Pons (tissue), 1 donor: ENCODE measurements at regions not wholly inside any gene's neighbourhood (a gene's known extent, or its start where the extent isn't known, plus 50 kb on each side); places are given as distances from the start of the nearest gene placed in this dataset.
A peak's percentile ranks its signal among the peaks of the same experiment; 100 is the strongest.
"Not testable (repeated sequence)": the region's sequence is repeated elsewhere in the genome, so short reads cannot be mapped to it uniquely, and the experiment has no call there.

ENCODE experiments used
- DNase-seq: peaks from one replicate; pipeline ENCODE4 v3.0.0-alpha.2; 2016; ENCODE audit warnings: low spot score

DNA sequence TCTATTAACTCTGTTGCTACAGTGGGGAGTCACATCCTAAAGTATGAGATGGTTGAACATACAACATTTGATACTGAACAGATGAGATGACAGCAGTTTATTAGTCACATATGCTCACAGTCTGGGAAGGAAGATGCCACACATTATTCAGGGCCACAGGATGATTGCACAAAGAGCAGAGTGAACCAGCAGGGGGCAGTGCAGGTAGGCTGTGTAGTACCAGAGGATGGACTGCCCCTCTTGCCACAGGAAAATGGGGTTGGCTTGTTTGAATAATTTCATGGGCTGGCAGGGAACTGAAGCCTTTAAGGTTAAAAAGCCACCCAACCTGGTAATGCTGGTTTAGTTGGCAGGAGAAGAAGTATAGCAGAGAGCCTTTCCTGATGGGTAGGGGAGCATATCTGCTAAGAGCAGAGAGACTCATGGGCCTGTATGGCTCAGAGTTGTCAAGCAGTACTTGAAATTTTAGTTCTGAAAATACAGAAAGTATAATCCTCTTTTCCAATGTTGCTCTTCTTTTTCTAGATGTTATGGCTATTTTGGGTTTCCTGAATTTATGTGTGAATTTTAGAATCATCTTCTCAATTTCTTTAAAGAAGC, 180.4 kb upstream of the B3GAT1 start:
- DNase-seq = no peak

DNA sequence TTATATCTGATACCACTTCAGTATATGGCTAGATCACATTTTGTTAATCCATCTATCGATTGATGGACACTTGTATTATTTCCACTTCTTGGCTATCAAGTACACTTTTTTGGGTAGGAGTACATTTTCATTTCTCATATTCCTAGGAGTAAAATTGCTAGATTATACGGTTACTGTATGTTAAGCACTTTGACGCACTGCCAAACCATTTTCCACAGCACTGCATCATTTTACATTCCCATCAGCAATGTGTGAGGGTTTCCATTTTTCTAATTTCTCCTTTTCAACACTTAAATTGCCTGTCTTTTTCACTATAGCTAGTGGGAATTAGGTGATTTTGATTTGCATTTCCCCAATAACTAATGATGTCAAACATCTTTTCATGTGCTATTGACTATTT, 179.3 kb upstream of the B3GAT1 start:
- no peak for DNase-seq

DNA sequence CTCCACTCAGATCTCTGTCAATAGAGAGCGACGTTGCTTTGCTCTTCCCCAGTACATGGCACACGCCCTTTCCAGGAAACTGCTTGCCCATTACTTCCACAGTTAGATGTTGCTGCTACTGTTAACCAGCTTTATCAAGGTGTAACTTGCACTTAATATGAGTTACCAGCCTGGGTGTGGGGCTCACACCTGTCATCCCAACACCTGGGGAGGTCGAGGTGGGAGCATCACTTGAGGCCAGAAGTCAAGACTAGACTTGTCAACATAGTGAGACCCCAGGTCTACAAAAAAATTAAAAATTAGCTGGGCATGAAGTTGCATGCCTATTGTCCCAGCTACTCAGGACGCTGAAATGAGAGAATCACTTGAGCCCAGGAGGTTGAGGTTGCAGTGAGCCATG, 177.1 kb upstream of the B3GAT1 start:
- no peak for DNase-seq

DNA sequence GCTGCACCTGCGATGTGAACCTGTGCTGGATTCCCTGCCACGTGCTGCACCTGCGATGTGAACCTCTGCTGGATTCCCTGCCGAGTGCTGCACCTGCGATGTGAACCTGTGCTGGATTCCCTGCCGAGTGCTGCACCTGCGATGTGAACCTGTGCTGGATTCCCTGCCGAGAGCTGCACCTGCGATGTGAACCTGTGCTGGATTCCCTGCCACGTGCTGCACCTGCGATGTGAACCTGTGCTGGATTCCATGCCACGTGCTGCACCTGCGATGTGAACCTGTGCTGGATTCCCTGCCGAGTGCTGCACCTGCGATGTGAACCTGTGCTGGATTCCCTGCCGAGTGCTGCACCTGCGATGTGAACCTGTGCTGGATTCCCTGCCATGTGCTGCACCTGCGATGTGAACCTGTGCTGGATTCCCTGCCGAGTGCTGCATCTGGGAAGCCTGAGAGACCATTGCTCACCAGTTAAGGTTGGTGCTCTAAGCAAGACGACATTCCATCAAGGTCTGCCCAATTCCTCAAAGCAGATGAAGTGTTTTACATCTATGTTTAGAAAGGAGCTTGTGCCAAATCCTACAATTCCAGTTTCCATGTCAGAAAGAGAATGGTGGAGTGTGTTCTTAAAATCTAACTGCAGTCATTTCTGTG, 176.5 kb upstream of the B3GAT1 start:
- DNase-seq = not testable (repeated sequence)

DNA sequence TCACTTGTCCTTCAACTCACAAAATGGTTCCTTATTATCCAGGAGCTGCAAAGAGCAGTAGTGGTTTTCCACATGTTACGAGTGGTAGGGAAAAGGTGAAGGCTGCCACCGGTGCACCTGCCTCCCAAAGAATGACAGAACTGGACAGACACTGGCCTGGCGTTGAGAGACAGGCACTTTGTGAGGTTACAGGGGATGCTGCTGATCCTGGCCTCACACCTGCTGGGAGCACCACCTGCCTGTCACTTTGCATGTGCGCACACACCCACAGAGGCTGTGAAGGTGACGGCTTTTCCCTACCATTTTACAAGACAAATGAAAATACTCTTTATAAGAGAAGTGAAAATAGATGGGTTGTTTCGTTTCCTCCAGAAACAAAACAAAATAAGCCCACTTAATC, 175.3 kb upstream of the B3GAT1 start:
- no peak for DNase-seq

DNA sequence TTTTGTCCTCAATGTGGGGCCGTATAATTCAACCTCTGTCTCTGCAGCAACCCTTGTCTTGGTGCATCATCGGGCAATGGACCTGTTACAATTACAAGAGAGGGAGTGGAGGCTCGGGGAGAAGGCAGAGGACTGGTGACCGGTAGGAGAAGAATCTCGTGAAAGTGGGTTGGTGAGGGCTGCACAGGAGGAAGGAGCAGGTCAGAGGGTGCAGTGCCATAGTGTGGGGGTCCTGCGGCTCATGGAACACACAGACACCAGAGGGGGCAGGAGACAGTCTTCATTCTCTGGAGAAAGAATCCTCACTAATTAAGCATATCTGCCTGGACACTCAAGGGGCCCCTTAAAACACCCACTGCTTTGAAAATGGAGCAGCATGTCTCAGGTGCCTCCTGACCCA, 174.7 kb upstream of the B3GAT1 start:
- no peak for DNase-seq

DNA sequence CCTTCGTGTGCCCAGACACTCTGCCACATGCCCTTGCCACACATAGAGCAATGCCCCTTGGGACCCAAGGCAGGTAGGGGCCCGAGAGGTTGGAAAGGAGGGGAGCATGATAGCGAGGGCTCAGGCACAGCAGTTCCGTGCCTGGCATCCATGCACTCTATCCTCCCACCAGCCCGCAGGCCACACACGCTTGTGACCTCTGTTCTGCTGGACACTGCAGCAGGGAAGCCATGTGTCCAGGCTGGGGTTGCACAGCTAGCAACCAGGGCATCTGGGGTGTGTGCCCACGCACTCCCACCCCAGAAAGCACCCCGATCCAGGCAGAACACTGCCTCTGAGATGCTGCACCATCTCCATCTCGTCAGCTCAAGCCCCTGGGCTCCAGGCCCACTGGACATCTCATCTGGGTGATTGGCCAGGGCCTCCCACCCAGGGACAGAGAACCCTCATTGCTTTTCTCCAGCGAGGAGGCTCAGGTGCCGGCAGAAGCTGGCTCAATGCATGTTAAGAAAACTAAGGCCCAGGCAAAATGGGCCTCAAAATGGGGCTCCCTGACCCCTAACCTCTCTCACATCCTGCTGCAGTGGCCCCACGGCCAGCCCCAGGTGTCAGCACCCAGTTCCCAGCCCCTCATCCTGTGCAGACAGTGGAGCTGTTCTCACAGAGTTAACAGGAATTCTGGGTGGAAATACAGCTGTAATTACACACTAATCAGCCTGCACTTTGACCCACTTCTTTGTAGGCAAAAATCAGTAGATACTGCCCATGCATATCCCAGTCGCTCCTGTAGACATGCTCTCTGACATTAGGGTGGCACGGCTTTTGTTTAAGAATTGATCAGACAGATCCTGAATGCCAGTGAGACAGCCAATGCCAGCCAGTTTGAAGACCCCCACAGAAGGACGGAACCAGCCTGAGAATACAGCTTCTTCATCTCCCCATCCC, 173.9 kb upstream of the B3GAT1 start:
- no peak for DNase-seq

DNA sequence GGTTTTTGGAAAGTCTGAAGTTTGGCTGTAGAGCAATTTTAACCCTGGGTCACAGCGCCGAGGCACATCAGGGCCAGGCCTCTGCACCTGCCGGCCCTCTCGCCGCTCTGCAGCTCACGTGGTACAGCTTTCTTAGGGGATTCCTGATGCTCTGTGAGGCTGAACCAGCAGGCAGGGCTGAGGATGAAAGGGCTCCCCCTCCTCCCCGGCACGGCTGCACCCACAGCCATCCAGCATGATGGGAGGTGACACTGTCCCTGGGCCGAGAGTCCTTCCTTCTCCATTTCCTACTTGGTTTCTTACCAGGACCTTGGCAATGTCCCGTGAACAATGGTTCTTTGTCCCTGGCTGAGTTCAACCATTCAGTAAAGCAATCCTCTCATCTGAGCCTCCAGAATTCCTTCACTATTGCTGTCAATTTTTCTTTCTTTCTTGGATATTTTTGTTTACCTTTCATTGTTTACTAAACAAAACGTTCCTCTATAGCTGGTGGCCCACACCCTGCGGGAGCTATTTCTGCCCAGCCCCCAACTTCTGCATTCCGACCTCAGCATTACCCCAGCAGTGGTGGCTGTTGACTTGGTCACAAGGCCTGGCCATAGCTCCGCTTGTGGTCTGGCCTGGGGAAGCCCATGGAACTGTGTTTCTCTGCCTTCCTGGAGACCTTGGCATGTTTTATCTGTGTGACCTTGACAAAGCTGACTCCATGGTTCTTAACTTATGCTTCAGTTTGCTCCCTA, 172.8 kb upstream of the B3GAT1 start:
- DNase-seq = peak; percentile 68

DNA sequence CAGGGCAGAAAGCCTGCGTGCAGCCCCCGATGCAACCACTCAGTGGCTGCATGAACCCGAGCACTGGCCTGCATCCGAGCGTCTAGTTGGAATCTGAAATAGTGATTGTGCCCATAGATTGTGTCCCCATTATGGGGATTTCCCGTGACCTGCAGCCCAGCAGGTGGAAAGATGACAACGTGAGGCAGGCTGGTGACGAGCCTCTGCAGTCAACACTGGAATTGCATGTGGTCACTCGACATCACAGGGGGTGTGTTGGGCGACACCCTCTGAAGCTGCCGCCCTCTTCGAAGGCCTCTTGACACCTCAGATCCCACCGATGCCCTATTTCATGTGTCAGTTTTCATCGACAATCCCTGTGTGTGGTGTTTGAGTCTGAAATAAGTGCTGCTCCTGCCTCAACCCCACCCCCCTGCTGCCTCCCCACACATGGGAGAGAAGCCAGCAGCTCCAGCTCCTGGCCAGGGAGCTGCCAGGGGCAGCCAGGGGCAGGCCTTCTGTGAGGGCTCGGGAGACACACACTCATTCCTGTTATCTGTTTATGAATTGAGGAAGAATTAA, 172.0 kb upstream of the B3GAT1 start:
- DNase-seq = no peak

DNA sequence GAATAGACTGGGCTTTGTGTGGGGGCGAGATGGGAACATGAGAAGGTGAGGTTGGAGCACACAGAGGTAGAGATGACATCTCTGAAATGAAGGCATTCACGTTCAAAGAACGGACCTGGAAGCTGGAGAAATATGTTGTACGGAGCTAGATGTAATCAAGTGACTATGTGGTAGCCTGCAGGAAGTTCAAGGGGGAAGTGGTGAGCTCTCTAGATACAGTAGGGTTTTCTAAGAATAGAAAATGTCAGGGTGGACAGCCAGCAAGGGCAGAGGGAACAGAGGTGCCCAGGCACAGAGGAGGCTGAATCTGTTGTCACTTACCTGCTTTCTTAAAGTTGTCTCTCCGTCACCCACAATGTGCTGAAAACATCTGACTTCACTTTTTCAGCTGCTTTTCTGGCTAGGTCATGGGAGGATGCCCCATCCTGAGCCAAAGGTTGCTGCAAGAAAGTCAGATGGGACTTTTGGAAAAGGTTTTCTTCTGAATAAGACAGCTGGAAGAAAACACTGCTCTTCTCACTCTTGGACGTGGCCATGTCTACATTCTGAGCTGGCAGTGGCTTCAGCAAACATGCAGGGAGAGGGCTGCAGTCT, 171.5 kb upstream of the B3GAT1 start:
- peak; percentile 68 for DNase-seq

DNA sequence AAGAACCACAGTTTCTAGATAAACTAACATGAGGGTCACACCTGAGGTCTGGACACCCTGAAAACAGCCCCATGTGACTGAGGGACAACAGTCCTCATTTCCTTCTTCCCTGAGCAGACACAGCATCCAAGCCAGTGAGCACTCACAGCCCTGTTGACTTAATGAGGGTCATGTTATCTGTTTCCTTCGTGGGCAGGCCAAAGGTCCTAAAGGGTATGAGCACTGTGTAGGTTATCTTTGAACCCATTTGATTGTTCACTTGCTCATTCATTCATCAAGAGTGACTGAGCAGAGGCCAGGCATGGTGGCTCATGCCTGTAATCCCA, 170.7 kb upstream of the B3GAT1 start:
- no peak for DNase-seq

DNA sequence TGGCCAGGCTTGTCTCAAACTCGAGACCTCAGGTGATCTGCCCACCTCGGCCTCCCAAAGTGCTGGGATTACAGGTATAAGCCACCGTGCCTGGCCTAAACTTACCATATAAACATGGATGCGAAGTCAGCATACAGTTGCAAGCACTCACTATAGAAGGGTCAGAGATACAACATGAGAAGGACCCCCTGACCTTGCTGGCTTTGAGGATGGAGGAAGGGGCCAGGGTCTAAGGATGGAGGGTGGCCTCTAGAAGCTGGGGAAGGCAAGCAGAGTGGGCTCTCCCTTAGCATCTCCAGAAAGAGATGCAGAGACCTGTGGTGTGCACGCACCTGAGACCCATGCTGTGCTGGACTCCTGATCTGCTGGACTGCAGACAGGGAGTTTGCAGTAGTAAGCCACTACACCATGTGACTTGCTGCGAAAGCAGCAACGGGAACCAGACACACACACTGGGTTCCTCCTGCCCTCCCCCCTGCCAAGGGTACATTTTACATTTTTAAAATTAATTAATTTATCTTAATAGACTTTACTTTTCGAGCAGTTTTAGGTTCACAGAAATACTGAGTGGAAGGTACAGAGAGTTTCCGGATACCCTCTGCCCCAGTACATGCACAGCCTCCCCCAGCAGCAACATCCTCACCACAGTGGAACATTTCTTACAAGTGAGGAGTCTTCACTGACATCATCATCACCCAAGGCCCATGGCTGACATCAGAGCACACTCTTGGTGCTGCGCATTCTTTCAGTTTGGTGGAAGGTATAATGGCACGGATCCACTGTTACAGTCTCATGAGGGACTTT, 170.1 kb upstream of the B3GAT1 start:
- peak; percentile 47 for DNase-seq

DNA sequence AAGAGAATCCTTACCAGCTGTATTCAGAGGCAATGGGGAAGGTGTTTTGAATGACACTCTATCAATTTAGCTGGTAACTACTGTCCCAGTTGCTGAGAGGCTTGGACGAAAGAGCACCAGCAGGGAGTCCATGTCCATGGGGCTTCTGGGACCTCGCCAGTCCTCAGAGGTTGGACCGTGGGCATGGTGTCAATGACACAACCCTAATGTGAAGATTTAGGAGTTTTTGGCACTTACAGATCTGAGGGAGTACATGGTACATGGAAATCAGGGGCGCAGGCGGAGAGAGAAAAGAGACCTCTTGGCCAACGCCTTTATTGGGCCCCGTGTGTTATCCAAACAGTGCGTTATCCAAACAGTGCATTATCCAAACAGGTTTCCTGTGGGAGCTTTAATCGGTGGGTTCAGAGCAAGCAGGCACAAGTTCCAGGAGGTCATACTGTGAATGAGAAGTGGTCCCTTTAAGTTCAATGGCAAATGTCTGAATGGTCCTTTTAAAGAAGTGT, 169.1 kb upstream of the B3GAT1 start:
- DNase-seq = no peak

DNA sequence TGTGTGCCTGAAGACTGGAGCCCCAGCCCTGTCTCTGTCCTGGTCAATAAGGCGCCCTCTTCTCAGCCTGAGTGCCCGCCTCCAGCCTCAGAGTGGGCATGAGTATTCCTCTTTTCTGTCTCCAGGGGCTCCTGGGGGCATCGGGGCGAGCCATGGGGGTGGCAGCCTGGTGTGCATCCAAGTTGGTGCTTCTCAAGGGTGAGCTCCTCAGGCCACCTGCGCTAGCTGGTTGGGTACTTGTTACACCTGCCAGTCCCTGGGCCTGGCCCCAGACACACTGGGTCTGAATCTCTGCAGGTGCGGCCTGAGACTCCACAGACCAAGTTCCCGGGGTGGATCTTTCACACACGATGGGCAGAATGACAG, 168.6 kb upstream of the B3GAT1 start:
- DNase-seq = no peak

DNA sequence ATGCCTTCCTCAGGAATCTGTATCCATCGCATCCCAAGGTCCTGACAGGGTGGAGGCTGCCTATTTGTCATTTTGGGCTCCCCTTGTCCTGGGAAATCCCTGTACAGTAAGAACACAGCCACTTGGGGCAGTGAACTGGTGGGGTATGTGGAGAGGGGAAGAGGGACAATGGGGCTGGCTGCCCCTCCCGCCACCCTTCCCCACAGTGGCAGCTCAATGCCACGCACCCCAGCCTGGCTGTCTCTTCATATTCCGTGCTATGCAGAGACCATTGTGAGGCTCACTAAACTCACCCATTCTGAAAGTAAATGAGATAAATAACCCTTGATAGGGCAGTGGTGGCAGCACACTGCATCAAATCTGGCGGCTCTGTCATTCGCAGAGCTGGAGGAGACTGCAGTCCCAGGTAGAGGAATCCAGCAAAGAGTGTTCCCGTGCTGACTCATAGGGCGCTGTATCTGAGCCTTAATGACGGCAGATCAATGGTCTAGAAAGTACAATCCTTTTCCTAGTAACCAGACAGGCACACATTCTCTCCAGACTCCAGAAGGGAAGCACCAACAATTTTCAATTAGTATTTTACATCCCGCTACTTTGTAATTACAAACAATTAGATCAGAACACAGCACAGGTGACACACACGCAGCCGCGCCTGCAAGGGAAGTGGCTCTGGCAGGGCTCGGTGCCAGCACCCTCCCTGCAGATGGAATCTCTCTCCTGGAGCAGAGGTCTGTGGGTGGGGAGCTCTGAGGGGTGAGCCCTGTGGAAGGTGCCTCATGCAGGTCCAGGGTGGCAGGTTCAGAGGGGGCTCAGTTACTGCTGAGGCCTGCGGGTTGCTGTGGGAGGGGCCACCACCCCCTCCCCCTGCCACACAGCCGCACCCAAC, 167.9 kb upstream of the B3GAT1 start:
- DNase-seq = no peak

DNA sequence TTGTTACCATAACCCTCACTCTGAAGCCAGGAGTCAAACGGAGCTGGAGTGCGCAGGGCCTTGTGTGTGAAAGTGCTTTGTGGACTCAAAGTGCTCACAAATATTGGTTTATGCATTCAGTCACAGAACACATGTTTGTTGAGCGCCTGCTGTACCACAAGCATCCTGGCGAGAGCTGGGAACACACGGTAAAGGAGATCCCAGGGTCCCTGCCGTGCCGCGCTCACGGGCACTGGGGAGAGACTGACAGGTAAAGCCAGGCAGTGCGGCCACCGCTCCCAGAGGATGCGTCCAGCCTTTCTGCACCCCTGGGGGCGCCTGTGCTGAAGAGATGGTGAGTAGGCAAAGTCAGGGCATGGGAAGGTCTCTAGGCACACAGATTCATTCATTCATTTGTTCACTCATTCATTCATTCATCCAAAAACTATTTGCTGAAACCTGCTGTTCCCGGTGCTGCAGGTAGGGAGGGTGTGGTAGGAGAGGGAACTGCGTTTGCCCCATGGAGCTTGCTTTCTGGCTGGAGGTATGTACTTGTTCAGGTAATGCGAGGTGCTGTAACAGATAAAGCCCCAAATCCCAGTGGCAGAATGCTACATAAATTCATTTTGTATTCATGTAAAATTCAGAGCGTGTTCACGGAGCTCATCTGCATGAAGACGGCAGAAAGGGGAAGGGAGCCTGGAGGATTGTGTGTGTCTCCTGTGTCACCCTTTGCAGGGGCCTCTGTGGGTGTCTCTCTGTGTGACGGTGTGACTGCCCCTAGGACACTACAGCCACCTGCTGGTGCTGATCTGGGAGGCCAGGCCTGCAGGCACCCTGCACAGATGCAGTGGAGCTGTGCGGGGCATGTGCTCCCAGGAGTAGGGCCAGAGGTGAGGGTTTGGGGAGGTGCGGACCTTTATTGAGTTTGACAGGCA, 167.0 kb upstream of the B3GAT1 start:
- DNase-seq = no peak

DNA sequence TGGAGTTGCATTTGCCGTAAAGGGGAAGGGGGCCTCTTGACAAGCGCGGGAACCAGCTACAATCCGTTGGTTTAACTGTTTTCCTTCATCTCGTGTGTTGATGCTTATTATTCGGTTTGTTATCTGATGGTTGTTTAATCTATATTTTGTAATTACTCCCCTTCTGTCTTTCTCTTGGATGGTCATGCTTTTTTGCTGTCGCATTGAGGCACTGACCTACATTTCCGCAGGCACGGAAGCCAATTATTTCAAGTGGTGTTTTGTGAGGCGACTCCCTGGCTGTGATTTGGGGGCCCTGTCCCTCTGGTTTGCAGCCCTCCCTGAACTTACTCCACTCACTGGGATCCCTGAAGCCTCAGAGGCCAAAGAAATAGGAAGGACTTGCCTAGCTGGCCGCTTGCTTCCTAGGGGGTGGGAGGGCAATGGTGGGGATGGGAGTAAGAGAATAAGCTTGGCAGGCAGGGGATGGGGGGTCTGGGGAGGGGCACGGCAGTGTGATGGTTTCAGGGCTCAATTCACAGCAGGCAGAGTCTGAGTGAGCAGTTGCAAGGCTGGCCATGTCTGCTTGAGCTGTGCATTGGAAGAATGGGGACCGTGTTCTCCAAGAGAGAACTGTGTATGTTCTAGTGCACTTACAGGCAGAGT, 165.8 kb upstream of the B3GAT1 start:
- DNase-seq = no peak

DNA sequence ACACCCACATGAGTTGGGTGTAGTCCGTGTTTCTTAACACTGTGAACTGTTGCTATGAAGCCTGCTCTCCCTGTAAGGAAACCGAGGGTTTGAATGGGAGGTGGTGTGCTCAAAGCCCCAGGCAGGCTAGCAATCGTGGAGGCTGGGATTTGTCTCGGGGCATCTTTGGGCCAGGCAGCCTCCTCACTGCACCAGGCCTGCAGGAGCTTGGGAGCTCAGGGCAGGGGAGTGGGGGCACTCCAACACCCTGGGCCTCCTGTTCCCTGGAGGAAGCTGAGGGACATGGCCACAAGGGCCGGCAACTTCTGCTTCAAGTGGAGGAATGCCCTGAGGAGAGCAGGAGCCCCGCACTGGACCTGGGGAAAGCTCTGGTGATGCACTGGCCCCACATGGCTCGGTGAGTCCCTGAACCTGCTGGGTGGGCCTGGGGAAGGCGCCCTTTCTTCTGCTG, 164.7 kb upstream of the B3GAT1 start:
- no peak for DNase-seq
